ENCODE measurements at regions not wholly inside any gene's neighbourhood (a gene's known extent, or its start where the extent isn't known, plus 50 kb on each side); places are given as distances from the start of the nearest gene placed in this dataset.

DNA sequence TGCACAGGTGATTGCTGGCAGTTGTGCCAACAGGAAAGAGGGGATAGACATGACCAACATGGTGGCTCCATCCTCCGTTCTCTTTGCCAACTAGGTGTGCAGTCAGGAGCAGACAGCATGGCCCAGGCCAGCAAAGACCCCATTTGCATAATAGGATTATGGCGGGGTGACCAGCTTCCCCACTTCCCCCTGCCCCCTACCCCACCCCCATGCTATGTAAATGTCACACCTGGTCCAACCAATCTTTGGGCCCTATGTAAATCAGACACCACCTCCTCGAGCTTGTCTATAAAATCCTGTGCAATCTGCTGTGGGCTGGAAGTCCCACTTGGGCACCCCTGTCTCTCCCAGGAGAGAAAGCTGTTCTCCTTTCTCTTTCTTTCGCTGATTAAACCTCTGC, 146.0 kb downstream of the SLC30A10 start:
- Histone ChIP-seq H3K4me1 (no peaks in the 10 kb centered on the region), H3K27me3 (no peaks in the 10 kb centered on the region), H3K9me3 (no peaks in the 10 kb centered on the region), H3K36me3 (no peaks in the 10 kb centered on the region), H3K4me3 (no peak overlapping the region), H3K27ac (no peak overlapping the region)
- no peak for TF ChIP-seq CTCF (IDR thresholded peaks at IDR 0.05 in 4 of 5, conservative IDR thresholded peaks at IDR 0.05 in 1 of 5)
- no peak for DNase-seq
- in situ Hi-C loops (cut with MboI; ENCODE audit: low sequenced_read_pairs in 4 of 4) (no loop called here), intact Hi-C loops (cut with DNase I; ENCODE audit: low total_unique reads) (no loop called here)
- no peak for ATAC-seq

GRCh38 chr1:219781491-219781890, 146.9 kb downstream of the SLC30A10 start:
- no peak overlapping the region for H3K4me3 ChIP-seq
- no peak for ATAC-seq
- no peaks in the 10 kb centered on the region for H3K36me3 ChIP-seq
- intact Hi-C loops (cut with DNase I; ENCODE audit: low total_unique reads) (no loop called here), in situ Hi-C loops (cut with MboI; ENCODE audit: low sequenced_read_pairs in 4 of 4) (no loop called here)
- no peaks in the 10 kb centered on the region for H3K9me3 ChIP-seq
- H3K27ac ChIP-seq, result no peak overlapping the region
- no peak for DNase-seq
- no peaks in the 10 kb centered on the region for H3K4me1 ChIP-seq
- H3K27me3 ChIP-seq, result no peaks in the 10 kb centered on the region
- TF ChIP-seq POLR2A (IDR thresholded peaks at IDR 0.05) (no peak), CTCF (IDR thresholded peaks at IDR 0.05 in 4 of 5, conservative IDR thresholded peaks at IDR 0.05 in 1 of 5) (no peak)

- DNase-seq, result no peak
- in situ Hi-C loops (cut with MboI; ENCODE audit: low sequenced_read_pairs in 4 of 4) (no loop called here), intact Hi-C loops (cut with DNase I; ENCODE audit: low total_unique reads) (no loop called here)
- no peak for ATAC-seq
- Histone ChIP-seq H3K9me3 (no peaks in the 10 kb centered on the region), H3K4me1 (no peaks in the 10 kb centered on the region), H3K4me3 (no peak overlapping the region), H3K36me3 (no peaks in the 10 kb centered on the region), H3K27me3 (no peaks in the 10 kb centered on the region), H3K27ac (no peak overlapping the region)
- TF ChIP-seq POLR2A (IDR thresholded peaks at IDR 0.05) (no peak), CTCF (IDR thresholded peaks at IDR 0.05 in 4 of 5, conservative IDR thresholded peaks at IDR 0.05 in 1 of 5) (no peak)
Measured at GRCh38 chr1:219778793-219779369, 149.5 kb downstream of the SLC30A10 start.

DNA sequence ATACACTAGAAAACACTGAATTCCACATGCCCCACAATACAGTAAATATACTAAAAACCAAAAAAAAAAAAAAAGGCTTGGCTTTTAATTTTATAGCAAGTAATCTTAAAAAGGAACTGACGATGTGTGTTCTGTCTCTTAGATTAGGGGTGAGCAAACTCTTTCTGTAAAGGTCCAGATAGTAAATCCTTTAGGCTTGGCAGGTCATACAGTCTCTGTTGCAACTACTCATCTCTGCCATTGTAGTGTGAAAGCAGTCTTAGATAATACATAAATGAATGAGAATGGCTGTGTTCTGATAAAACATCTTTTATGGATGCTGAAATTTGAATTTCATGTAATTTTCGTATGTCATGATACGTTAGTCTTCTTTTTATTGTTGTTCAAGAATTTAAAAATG, 150.2 kb downstream of the SLC30A10 start:
- in situ Hi-C loops (cut with MboI; ENCODE audit: low sequenced_read_pairs in 4 of 4) (no loop called here), intact Hi-C loops (cut with DNase I; ENCODE audit: low total_unique reads) (no loop called here)
- H3K9me3 ChIP-seq, result no peaks in the 10 kb centered on the region
- H3K4me3 ChIP-seq, result no peak overlapping the region
- no peak for TF ChIP-seq CTCF (IDR thresholded peaks at IDR 0.05 in 4 of 5, conservative IDR thresholded peaks at IDR 0.05 in 1 of 5)
- no peak for TF ChIP-seq POLR2A (IDR thresholded peaks at IDR 0.05)
- no peak overlapping the region for H3K27ac ChIP-seq
- no peak for ATAC-seq
- no peaks in the 10 kb centered on the region for H3K27me3 ChIP-seq
- no peaks in the 10 kb centered on the region for H3K4me1 ChIP-seq
- no peaks in the 10 kb centered on the region for H3K36me3 ChIP-seq
- no peak for DNase-seq

DNA sequence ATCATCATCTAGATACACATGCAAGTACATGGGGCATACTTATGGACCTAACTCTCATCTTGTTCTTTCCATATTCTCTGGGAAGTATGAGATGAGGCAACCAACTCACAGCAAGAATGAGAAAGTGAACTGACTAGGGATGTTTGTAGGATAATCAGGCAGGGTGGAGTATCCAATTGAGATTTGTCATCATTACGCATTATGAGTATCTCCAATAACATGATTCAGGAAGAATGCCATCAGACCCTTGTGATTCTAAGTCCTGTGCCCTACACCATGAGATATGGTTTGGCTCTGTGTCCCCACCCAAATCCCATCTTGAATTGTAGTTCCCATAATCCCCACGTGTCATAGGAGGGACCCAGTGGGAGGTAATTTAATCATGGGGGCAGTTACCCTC, 154.0 kb downstream of the SLC30A10 start:
- Histone ChIP-seq H3K9me3 (no peaks in the 10 kb centered on the region), H3K4me1 (no peaks in the 10 kb centered on the region), H3K27me3 (no peaks in the 10 kb centered on the region), H3K27ac (no peak overlapping the region), H3K4me3 (no peak overlapping the region), H3K36me3 (no peaks in the 10 kb centered on the region)
- TF ChIP-seq CTCF (IDR thresholded peaks at IDR 0.05 in 4 of 5, conservative IDR thresholded peaks at IDR 0.05 in 1 of 5) (no peak), POLR2A (IDR thresholded peaks at IDR 0.05) (no peak)
- DNase-seq (no peak), ATAC-seq (no peak)
- in situ Hi-C loops (cut with MboI; ENCODE audit: low sequenced_read_pairs in 4 of 4) (no loop called here), intact Hi-C loops (cut with DNase I; ENCODE audit: low total_unique reads) (no loop called here)
